Adrenal gland (tissue), 9 donors: ENCODE measurements at regions not wholly inside any gene's neighbourhood (a gene's known extent, or its start where the extent isn't known, plus 50 kb on each side); places are given as distances from the start of the nearest gene placed in this dataset.

Experiments
- DNase-seq, 7 donors: peaks; one replicate each; pipeline ENCODE4 v3.0.0-alpha.2; 2019 to 2020
- H3K27ac ChIP-seq, 5 donors: fragments of 200-600 bp; sonication (generic) in 4 of 5; 1 replicate in 3 of 5; 2 replicates in 2 of 5; pipeline versions ENCODE4 v1.5.1 to v1.8.0; 2016 to 2020; ENCODE audit warnings: mild to moderate bottlenecking in 1 of 5
- H3K27me3 ChIP-seq: fragments of 200-600 bp; 2 replicates; pipeline ENCODE4 v1.8.0; 2021
- H3K36me3 ChIP-seq, 2 donors: fragments of 200-600 bp; replicated peaks in 1 of 2; 1 replicate in 1 of 2; 2 replicates in 1 of 2; pipeline versions ENCODE4 v1.5.1 to v1.8.0; 2018 to 2022
- H3K4me1 ChIP-seq, 2 donors: fragments of 200-600 bp; replicated peaks in 1 of 2; 1 replicate in 1 of 2; 2 replicates in 1 of 2; pipeline versions ENCODE4 v1.5.1 to v1.8.0; 2018 to 2021
- H3K4me3 ChIP-seq, 4 donors: fragments of 200-600 bp; sonication (generic) in 3 of 4; one replicate each; pipeline ENCODE4 v1.5.1; 2016 to 2018
- H3K9me3 ChIP-seq, 3 donors: fragments of 200-600 bp; sonication (generic) in 1 of 3; replicated peaks in 1 of 3; 1 replicate in 2 of 3; 2 replicates in 1 of 3; pipeline versions ENCODE4 v1.5.1 to v1.8.0; 2016 to 2021
- POLR2A ChIP-seq, 2 donors: fragments of 450-650 bp; IDR thresholded peaks; one replicate each; pipeline ENCODE4 v1.6.1; 2017; ENCODE audit warnings: antibody characterized with exemption in 2 of 2, mild to moderate bottlenecking in 2 of 2, moderate library complexity in 1 of 2
- WGBS, 4 donors: extraction: QIAGEN DNeasy Blood & Tissue Kit in 2 of 4; methylation state at CpG; one replicate each; pipeline versions ENCODE4 v1.1.5 to v1.1.7; 2013 to 2017; 5-methylcytosine and 5-hydroxymethylcytosine counted together
- intact Hi-C, 2 donors: fragments of 100-400 bp; cut with DNase I; formaldehyde crosslinking; loops; one replicate each; pipeline versions ENCODE4 v1.14.1 to v1.15.0; 2022 to 2023
- TF ChIP-seq, protein P1 (sequence below), 6 experiments: fragments of 450-650 bp in 4 of 6; fragments of 200-600 bp in 2 of 6; sonication (generic) in 1 of 6; IDR thresholded peaks; 1 replicate in 5 of 6; 2 replicates in 1 of 6; pipeline versions ENCODE4 v1.5.1 to v1.8.0; 2016 to 2021; ENCODE audit warnings: antibody characterized with exemption in 6 of 6, mild to moderate bottlenecking in 2 of 6, moderate library complexity in 1 of 6
- donor health status: healthy with polysubstance abuse.
- donor health status: Bipolar disorder and iron deficiency.
- donor health status: DM: yes; HTN: yes; CAD: no.
- donor health status: DM: no; HTN: no; CAD: no.
- donor health status: DM: no; HTN: no; CAD: no.

DNA sequence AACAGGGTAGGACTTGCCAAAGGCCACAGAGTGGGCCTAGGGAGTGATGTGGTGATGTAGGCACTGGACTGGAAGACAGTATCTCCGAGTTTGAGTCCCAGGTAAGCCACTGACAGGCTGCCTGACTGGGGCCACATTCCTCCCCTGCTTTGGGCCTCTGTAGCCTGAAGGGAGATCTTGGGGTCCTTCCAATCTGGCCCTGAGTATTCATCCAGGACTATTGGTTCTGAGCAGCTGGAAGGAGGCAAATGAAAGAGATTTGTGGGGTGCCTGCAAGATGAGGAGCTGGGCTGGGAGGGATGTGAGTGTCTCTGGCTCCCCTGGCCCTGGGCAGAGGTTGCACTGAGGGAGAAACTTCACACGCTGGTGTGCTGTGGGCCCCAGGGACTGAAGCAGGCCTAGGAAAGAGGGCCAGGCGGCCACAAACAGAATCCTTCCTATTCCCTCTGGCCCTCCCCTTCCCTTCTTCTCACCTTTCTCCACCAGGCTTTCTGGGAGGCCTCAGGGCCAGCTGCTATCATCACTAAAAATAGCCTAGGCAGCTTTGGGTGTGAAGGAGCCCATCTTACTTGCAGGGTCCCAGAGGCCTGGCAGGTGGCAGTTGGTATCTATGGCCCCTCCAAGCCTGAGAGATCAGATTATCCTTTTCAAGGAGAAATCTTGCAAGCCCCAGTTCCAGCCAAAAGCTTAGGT, 70.1 kb downstream of the PJA1 start:
- no peaks in the 10 kb centered on the region for H3K4me1 ChIP-seq
- H3K27me3 ChIP-seq: peaks cover 15% of the 10 kb centered on the region
- TF ChIP-seq POLR2A (IDR thresholded peaks at IDR 0.05): no peak
- TF ChIP-seq, protein P1, sequence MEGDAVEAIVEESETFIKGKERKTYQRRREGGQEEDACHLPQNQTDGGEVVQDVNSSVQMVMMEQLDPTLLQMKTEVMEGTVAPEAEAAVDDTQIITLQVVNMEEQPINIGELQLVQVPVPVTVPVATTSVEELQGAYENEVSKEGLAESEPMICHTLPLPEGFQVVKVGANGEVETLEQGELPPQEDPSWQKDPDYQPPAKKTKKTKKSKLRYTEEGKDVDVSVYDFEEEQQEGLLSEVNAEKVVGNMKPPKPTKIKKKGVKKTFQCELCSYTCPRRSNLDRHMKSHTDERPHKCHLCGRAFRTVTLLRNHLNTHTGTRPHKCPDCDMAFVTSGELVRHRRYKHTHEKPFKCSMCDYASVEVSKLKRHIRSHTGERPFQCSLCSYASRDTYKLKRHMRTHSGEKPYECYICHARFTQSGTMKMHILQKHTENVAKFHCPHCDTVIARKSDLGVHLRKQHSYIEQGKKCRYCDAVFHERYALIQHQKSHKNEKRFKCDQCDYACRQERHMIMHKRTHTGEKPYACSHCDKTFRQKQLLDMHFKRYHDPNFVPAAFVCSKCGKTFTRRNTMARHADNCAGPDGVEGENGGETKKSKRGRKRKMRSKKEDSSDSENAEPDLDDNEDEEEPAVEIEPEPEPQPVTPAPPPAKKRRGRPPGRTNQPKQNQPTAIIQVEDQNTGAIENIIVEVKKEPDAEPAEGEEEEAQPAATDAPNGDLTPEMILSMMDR (IDR thresholded peaks at IDR 0.05): no peak
- no peak overlapping the region for H3K27ac ChIP-seq
- DNase-seq: no peak
- no peaks in the 10 kb centered on the region for H3K36me3 ChIP-seq
- H3K9me3 ChIP-seq: no peaks in the 10 kb centered on the region
- 69 to 100% (median 90%) methylated on average over 1 to 3 of the region's 3 CpGs for whole genome bisulfite sequencing, 4 donors
- intact Hi-C loops: loop anchor here in 1 of 2 donors (5.0 kb wide), 1 partner anchor 127 kb away; no protein-coding TSS in a partner anchor
- no peak overlapping the region for H3K4me3 ChIP-seq

DNA sequence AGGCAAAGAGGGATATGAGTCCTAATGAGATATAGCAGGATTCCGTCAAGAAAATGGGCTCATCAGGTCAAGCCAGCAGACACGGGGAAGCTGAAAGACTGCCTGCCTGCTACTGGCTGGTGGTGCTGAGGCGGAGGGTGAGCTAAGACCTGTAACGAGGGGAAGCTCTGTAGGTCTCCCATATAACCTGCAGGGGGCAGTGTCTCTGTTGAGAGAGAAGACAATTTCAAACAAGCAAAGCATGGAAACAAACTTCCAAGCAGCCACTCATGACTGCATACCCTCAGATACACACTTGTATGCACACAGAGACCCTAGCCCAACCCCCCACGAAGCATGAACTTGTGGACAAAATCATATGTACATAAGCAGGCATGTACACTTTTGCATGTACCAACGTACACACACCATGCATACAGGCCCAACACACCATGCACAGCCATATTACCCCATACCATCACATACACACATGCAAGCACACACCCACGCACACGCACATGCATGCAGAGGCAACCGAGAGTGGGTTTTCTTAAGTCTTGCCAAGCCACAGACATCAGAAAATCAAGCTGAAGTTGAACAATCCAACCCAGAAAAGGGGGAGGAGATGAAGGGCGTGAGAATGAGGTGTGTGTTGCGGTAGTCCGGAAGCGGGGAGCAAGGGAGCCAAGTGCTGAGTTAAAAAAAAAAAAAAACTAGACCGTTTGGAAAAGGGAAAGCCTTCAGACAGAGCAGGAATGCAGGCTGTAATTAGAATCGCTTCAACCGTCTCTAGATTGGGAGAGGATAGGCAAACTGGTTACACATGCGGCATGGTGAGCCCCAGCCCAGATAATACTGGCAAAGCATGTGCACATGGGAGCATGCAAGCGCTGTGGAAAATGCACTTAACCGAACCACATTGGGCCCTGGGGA, 71.0 kb downstream of the PJA1 start:
- Histone ChIP-seq H3K27ac (no peak overlapping the region), H3K4me1 (no peaks in the 10 kb centered on the region), H3K36me3 (no peaks in the 10 kb centered on the region), H3K27me3 (peaks cover 15% of the 10 kb centered on the region), H3K4me3 (no peak overlapping the region), H3K9me3 (no peaks in the 10 kb centered on the region)
- whole genome bisulfite sequencing, 4 donors: 59 to 76% (median 66%) methylated on average over 17 to 19 of the region's 19 CpGs
- peak; percentile 31 to 70 (median 46) for DNase-seq
- intact Hi-C loops: loop anchor here in 1 of 2 donors (5.0 kb wide), 1 partner anchor 128 kb away; no protein-coding TSS in a partner anchor
- TF ChIP-seq, protein P1 (IDR thresholded peaks at IDR 0.05): peak in 5 of 6 experiments; percentile 28 to 61 (median 50)
- no peak for TF ChIP-seq POLR2A (IDR thresholded peaks at IDR 0.05)

DNA sequence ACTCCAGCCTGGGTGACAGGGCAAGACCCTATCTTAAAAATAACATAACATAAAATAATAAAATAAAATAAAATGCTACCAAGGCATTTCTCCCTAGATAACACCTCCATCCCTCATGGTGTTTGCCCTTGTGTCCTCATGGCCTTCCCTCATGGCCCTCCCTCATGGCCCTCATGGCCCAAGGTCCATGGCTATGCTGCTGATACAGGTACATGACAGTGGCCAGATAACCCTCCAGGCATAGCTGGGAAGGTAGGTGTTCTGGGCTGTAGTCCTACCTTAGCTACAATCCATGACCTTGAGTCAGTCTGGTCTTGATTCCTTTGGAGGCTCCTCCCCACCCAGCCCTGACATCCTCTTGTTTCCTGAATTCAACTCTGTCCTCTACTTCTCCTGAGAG, 75.2 kb downstream of the PJA1 start:
- Histone ChIP-seq H3K27me3 (peaks cover 26% of the 10 kb centered on the region), H3K4me1 (no peaks in the 10 kb centered on the region), H3K4me3 (no peak overlapping the region), H3K27ac (no peak overlapping the region), H3K36me3 (no peaks in the 10 kb centered on the region), H3K9me3 (no peaks in the 10 kb centered on the region)
- no peak for DNase-seq
- TF ChIP-seq, protein P1 (IDR thresholded peaks at IDR 0.05): no peak
- TF ChIP-seq POLR2A (IDR thresholded peaks at IDR 0.05): no peak
- intact Hi-C loops: loop anchor here in 1 of 2 donors (5.0 kb wide), 1 partner anchor 132 kb away; no protein-coding TSS in a partner anchor

DNA sequence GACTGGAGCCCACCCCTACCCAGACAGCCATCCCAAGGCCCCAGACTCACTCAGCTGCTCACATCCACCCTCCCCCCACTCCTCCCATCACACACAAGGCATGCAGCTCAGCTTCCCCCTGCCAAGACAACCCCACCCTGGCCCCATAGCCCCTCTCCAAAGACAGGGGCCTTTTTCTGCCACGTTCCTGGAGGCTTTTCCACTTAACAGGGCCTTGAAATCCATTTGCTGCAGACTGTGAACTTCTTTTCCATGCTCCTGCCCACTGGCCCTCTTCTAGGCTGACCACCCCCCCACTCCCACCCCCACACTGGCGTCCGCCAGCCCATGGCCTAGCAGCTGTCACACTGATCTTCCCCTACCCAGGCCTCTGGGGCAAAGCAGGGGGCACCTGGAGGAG, 76.0 kb downstream of the PJA1 start:
- H3K36me3 ChIP-seq: no peaks in the 10 kb centered on the region
- intact Hi-C loops: no loop called here
- no peak for TF ChIP-seq POLR2A (IDR thresholded peaks at IDR 0.05)
- TF ChIP-seq, protein P1 (IDR thresholded peaks at IDR 0.05): no peak
- no peaks in the 10 kb centered on the region for H3K9me3 ChIP-seq
- no peak for DNase-seq
- no peak overlapping the region for H3K27ac ChIP-seq
- 71 to 100% (median 82%) methylated on average over 1 to 3 of the region's 3 CpGs for WGBS, 4 donors
- no peak overlapping the region for H3K4me3 ChIP-seq
- peaks cover 26% of the 10 kb centered on the region for H3K27me3 ChIP-seq
- no peaks in the 10 kb centered on the region for H3K4me1 ChIP-seq
